ENCODE measurements at regions not wholly inside any gene's neighbourhood (a gene's known extent, or its start where the extent isn't known, plus 50 kb on each side); places are given as distances from the start of the nearest gene placed in this dataset.

DNA sequence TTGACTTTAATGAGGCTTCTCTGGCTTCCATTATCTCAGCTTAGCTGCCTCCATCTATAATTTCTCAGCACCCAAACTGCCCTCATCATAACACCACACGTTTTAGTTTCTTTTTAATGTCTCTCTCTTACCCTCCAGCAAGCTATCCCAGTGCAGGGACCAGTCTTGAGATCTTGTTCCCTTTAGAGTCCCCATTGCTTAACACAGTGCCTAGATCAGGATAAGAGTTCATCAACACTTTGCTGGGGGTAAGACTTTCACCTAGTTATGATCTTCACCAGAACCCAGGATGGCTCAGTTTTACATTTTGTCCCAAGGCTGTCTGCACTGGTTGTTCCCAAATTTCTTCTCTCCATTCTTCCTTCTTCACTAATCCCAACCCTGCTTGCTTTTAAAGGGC lies 126.1 kb downstream of the OR2B2 start:
- intact Hi-C loops (cut with micrococcal nuclease) (no loop called here), dilution Hi-C loops (cut with MboI; ENCODE audit: extremely low pct_ligation_motif_present, low sequenced_read_pairs) (no loop called here)
- BruUV-seq (replicated peaks): no TSS peak
- no peak overlapping the region for H3K9ac ChIP-seq (replicated peaks; ENCODE audit: extremely low read depth, insufficient read depth, low read length)
- no peaks in the 10 kb centered on the region for H3K4me1 ChIP-seq (ENCODE audit: control insufficient read depth, extremely low read depth, insufficient read depth, low read length)
- TF ChIP-seq, protein P1, sequence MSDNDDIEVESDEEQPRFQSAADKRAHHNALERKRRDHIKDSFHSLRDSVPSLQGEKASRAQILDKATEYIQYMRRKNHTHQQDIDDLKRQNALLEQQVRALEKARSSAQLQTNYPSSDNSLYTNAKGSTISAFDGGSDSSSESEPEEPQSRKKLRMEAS (IDR thresholded peaks at IDR 0.05; ENCODE audit: insufficient read depth, insufficient read length): no peak
- TF ChIP-seq POLR2AphosphoS5 (IDR thresholded peaks at IDR 0.05; ENCODE audit: insufficient read depth, low read depth, low read length): no peak
- TF ChIP-seq, protein P2, sequence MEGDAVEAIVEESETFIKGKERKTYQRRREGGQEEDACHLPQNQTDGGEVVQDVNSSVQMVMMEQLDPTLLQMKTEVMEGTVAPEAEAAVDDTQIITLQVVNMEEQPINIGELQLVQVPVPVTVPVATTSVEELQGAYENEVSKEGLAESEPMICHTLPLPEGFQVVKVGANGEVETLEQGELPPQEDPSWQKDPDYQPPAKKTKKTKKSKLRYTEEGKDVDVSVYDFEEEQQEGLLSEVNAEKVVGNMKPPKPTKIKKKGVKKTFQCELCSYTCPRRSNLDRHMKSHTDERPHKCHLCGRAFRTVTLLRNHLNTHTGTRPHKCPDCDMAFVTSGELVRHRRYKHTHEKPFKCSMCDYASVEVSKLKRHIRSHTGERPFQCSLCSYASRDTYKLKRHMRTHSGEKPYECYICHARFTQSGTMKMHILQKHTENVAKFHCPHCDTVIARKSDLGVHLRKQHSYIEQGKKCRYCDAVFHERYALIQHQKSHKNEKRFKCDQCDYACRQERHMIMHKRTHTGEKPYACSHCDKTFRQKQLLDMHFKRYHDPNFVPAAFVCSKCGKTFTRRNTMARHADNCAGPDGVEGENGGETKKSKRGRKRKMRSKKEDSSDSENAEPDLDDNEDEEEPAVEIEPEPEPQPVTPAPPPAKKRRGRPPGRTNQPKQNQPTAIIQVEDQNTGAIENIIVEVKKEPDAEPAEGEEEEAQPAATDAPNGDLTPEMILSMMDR (IDR thresholded peaks at IDR 0.05; ENCODE audit: extremely low read depth in 1 of 2, insufficient read depth in 1 of 2, low read depth in 1 of 2, low read length in 2 of 2): no peak
- no peak for TF ChIP-seq FOS (IDR thresholded peaks at IDR 0.05; ENCODE audit: borderline replicate concordance, insufficient read depth, low read length)
- no peak for TF ChIP-seq POLR2A (IDR thresholded peaks at IDR 0.05; ENCODE audit: low read depth, low read length)
- TF ChIP-seq JUN (IDR thresholded peaks at IDR 0.05; ENCODE audit: borderline replicate concordance, insufficient read depth, insufficient read length, low read depth): no peak
- no peak for TF ChIP-seq EZH2 (IDR thresholded peaks at IDR 0.05; ENCODE audit: borderline replicate concordance, low read depth, low read length, severe bottlenecking)
- no peak for TF ChIP-seq MYC (IDR thresholded peaks at IDR 0.05; ENCODE audit: low read depth, low read length)
- TF ChIP-seq GATA2 (IDR thresholded peaks at IDR 0.05; ENCODE audit: insufficient read depth, insufficient read length, low read depth, low read length): no peak
- DNase-seq (ENCODE audit: low read depth, low spot score): no peak
- no peaks in the 10 kb centered on the region for H3K9me3 ChIP-seq (replicated peaks; ENCODE audit: control insufficient read depth, insufficient read depth, low read length)
- H3K9me1 ChIP-seq (replicated peaks; ENCODE audit: control insufficient read depth, extremely low read depth, insufficient read depth, low read length): no peaks in the 10 kb centered on the region
- no peaks in the 10 kb centered on the region for H3K79me2 ChIP-seq (ENCODE audit: control insufficient read depth, insufficient read depth, low read length)
- CTCF ChIA-PET: interaction anchor here (0.8 to 3.5 kb wide), 2 partner anchors 9 to 474 kb away, joined by 3 to 14 read pairs; partner anchors contain the start of gene POM121L2
- H3K27ac ChIP-seq (ENCODE audit: insufficient read depth, low read depth, low read length): no peak overlapping the region
- no peaks in the 10 kb centered on the region for H4K20me1 ChIP-seq (replicated peaks; ENCODE audit: control insufficient read depth, extremely low read depth, insufficient read depth, low read length)
- no peak overlapping the region for H3K4me3 ChIP-seq (replicated peaks in 1 of 3; ENCODE audit: insufficient read depth in 1 of 3, low read depth in 1 of 3, low read length in 3 of 3)
- no peak for FAIRE-seq
- no peak overlapping the region for H2AFZ ChIP-seq (ENCODE audit: low read depth, low read length)
- H3K4me2 ChIP-seq (ENCODE audit: insufficient read depth, low read length): no peak overlapping the region
- H3K36me3 ChIP-seq (ENCODE audit: control insufficient read depth in 2 of 2, extremely low read depth in 1 of 2, insufficient read depth in 2 of 2, low read length in 2 of 2): no peaks in the 10 kb centered on the region
- peaks cover 15 to 16% of the 10 kb centered on the region in 2 experiments for H3K27me3 ChIP-seq (ENCODE audit: control insufficient read depth in 2 of 2, insufficient read depth in 2 of 2, low read length in 2 of 2)
- POLR2A ChIA-PET: no interaction called here

Measured in endothelial cell of umbilical vein (primary cell).